ENCODE measurements at regions not wholly inside any gene's neighbourhood (a gene's known extent, or its start where the extent isn't known, plus 50 kb on each side); places are given as distances from the start of the nearest gene placed in this dataset.

- no peak overlapping the region for H3K27ac ChIP-seq (replicated peaks in 1 of 4)
- DNase-seq (ENCODE audit: extremely low spot score), result no peak
- no peak overlapping the region for H3K4me3 ChIP-seq
- H3K4me1 ChIP-seq, result no peaks in the 10 kb centered on the region
- no peaks in the 10 kb centered on the region for H3K9me3 ChIP-seq
- intact Hi-C loops (cut with DNase I), result no loop called here
- H3K36me3 ChIP-seq, result no peaks in the 10 kb centered on the region
- H3K27me3 ChIP-seq, result no peaks in the 10 kb centered on the region
- TF ChIP-seq CTCF (IDR thresholded peaks at IDR 0.05) (no peak), EP300 (IDR thresholded peaks at IDR 0.05) (no peak), POLR2AphosphoS5 (IDR thresholded peaks at IDR 0.05) (no peak), POLR2A (IDR thresholded peaks at IDR 0.05; ENCODE audit: low read depth) (no peak)
- 89% methylated on average over 3 of the region's 3 CpGs for WGBS
Measured at GRCh38 chr1:94597701-94598100, 56.1 kb upstream of the F3 start.

GRCh38 chr1:94596260-94596659, 54.7 kb upstream of the F3 start:
- Histone ChIP-seq H3K9me3 (no peaks in the 10 kb centered on the region), H3K27me3 (no peaks in the 10 kb centered on the region), H3K4me3 (no peak overlapping the region), H3K4me1 (no peaks in the 10 kb centered on the region), H3K36me3 (no peaks in the 10 kb centered on the region), H3K27ac (replicated peaks in 1 of 4) (no peak overlapping the region)
- 93% methylated on average over 2 of the region's 3 CpGs for WGBS
- TF ChIP-seq CTCF (IDR thresholded peaks at IDR 0.05) (no peak), POLR2AphosphoS5 (IDR thresholded peaks at IDR 0.05) (no peak), POLR2A (IDR thresholded peaks at IDR 0.05; ENCODE audit: low read depth) (no peak), EP300 (IDR thresholded peaks at IDR 0.05) (no peak)
- no peak for DNase-seq (ENCODE audit: extremely low spot score)
- intact Hi-C loops (cut with DNase I), result no loop called here

- Histone ChIP-seq H3K36me3 (no peaks in the 10 kb centered on the region), H3K4me1 (peaks cover 0 to 5% (median 1%) of the 10 kb centered on the region in 4 donors), H3K27ac (replicated peaks in 1 of 4) (no peak overlapping the region), H3K27me3 (no peaks in the 10 kb centered on the region), H3K4me3 (no peak overlapping the region), H3K9me3 (no peaks in the 10 kb centered on the region)
- intact Hi-C loops (cut with DNase I), result no loop called here
- no peak for TF ChIP-seq POLR2A (IDR thresholded peaks at IDR 0.05; ENCODE audit: low read depth)
- no peak for TF ChIP-seq CTCF (IDR thresholded peaks at IDR 0.05)
- TF ChIP-seq EP300 (IDR thresholded peaks at IDR 0.05), result no peak
- TF ChIP-seq POLR2AphosphoS5 (IDR thresholded peaks at IDR 0.05), result no peak
- DNase-seq (ENCODE audit: extremely low spot score), result no peak
- WGBS, result 73% methylated on average over 5 of the region's 5 CpGs
Measured at GRCh38 chr1:94595658-94596057, 54.1 kb upstream of the F3 start.

- TF ChIP-seq POLR2A (IDR thresholded peaks at IDR 0.05; ENCODE audit: low read depth) (no peak), EP300 (IDR thresholded peaks at IDR 0.05) (no peak), POLR2AphosphoS5 (IDR thresholded peaks at IDR 0.05) (no peak), CTCF (IDR thresholded peaks at IDR 0.05) (no peak)
- 84% methylated on average over 8 of the region's 8 CpGs for WGBS
- H3K27ac ChIP-seq (replicated peaks in 1 of 4), result no peak overlapping the region
- H3K27me3 ChIP-seq, result no peaks in the 10 kb centered on the region
- no peaks in the 10 kb centered on the region for H3K9me3 ChIP-seq
- H3K4me1 ChIP-seq, result peaks cover 0 to 17% (median 8%) of the 10 kb centered on the region in 4 donors
- no peak overlapping the region for H3K4me3 ChIP-seq
- H3K36me3 ChIP-seq, result no peaks in the 10 kb centered on the region
- intact Hi-C loops (cut with DNase I), result no loop called here
- DNase-seq (ENCODE audit: extremely low spot score), result no peak
Measured at GRCh38 chr1:94593611-94594010, 52.1 kb upstream of the F3 start.

- Histone ChIP-seq H3K4me1 (peaks cover 0 to 17% (median 8%) of the 10 kb centered on the region in 4 donors), H3K27me3 (no peaks in the 10 kb centered on the region), H3K27ac (replicated peaks in 1 of 4) (no peak overlapping the region), H3K36me3 (no peaks in the 10 kb centered on the region), H3K9me3 (no peaks in the 10 kb centered on the region), H3K4me3 (no peak overlapping the region)
- TF ChIP-seq EP300 (IDR thresholded peaks at IDR 0.05) (no peak), CTCF (IDR thresholded peaks at IDR 0.05) (no peak), POLR2AphosphoS5 (IDR thresholded peaks at IDR 0.05) (no peak), POLR2A (IDR thresholded peaks at IDR 0.05; ENCODE audit: low read depth) (no peak)
- WGBS, result 84% methylated on average over 2 of the region's 2 CpGs
- intact Hi-C loops (cut with DNase I), result no loop called here
- no peak for DNase-seq (ENCODE audit: extremely low spot score)
Measured at GRCh38 chr1:94592571-94592920, 51.0 kb upstream of the F3 start.
